Endothelial cell of umbilical vein (primary cell): ENCODE measurements at regions not wholly inside any gene's neighbourhood (a gene's known extent, or its start where the extent isn't known, plus 50 kb on each side); places are given as distances from the start of the nearest gene placed in this dataset.

ENCODE experiments used
- BruUV-seq: library from RNA; stranded (reverse); fragments of 400-500 nt; replicated peaks from 2 replicates; lab custom pipeline; 2021; lab: Mats Ljungman, UMichigan
- CTCF ChIA-PET: fragments of 300-600, 350-600 bp; sonication (Branson Sonifier 250); formaldehyde crosslinking; loops from one replicate; lab custom pipeline; 2021; ENCODE audit warnings: antibody characterized with exemption, inconsistent platforms; lab: Charles Lee
- POLR2A ChIA-PET: fragments of 300-600, 350-600 bp; sonication (Branson Sonifier 250); formaldehyde crosslinking; loops from one replicate; lab custom pipeline; 2021; ENCODE audit warnings: antibody characterized with exemption, inconsistent platforms; lab: Charles Lee
- DNase-seq: peaks from one replicate; pipeline ENCODE4 v3.0.0-alpha.2; 2011; ENCODE audit warnings: low read depth, low spot score
- FAIRE-seq: peaks from 2 replicates; lab custom pipeline; 2011; peaks lifted over from hg19 to GRCh38; lab: Jason Lieb, UNC
- H2AFZ ChIP-seq: 2 replicates; pipeline ENCODE4 v1.6.0; 2012; ENCODE audit warnings: low read depth, low read length, control low read depth, inconsistent platforms
- H3K27ac ChIP-seq: 2 replicates; pipeline ENCODE4 v1.5.1; 2011; ENCODE audit warnings: low read depth, mild to moderate bottlenecking, control low read depth, low read length, moderate library complexity; ENCODE audit not compliant: insufficient read depth
- H3K27me3 ChIP-seq, 2 experiments: 2 replicates each; pipeline versions ENCODE4 v1.6.0 to v1.6.1; 2011; ENCODE audit warnings: low read length in 2 of 2, mixed read lengths in 1 of 2; ENCODE audit not compliant: control insufficient read depth in 2 of 2, insufficient read depth in 2 of 2
- H3K36me3 ChIP-seq, 2 experiments: 2 replicates in 1 of 2; 3 replicates in 1 of 2; pipeline ENCODE4 v1.5.1; 2011; ENCODE audit warnings: low read length in 2 of 2, mild to moderate bottlenecking in 1 of 2, moderate library complexity in 1 of 2; ENCODE audit not compliant: control insufficient read depth in 2 of 2, insufficient read depth in 2 of 2; ENCODE audit errors: extremely low read depth in 1 of 2
- H3K4me1 ChIP-seq: 3 replicates; pipeline ENCODE4 v1.5.1; 2011; ENCODE audit warnings: mild to moderate bottlenecking, low read length; ENCODE audit not compliant: control insufficient read depth, insufficient read depth; ENCODE audit errors: extremely low read depth
- H3K4me2 ChIP-seq: 2 replicates; pipeline ENCODE4 v1.6.1; 2011; ENCODE audit warnings: low read length, control low read depth, mixed read lengths; ENCODE audit not compliant: insufficient read depth
- H3K4me3 ChIP-seq, 3 experiments: fragments of 200-600 bp in 1 of 3; sonication (generic), shearing (Covaris generic) in 1 of 3; replicated peaks in 1 of 3; 2 replicates each; pipeline ENCODE4 v1.5.1; 2011 to 2016; ENCODE audit warnings: control low read depth in 3 of 3, low read length in 3 of 3, mild to moderate bottlenecking in 2 of 3, inconsistent platforms in 1 of 3, low read depth in 1 of 3, moderate library complexity in 1 of 3; ENCODE audit not compliant: insufficient read depth in 1 of 3
- H3K79me2 ChIP-seq: 2 replicates; pipeline ENCODE4 v1.6.0; 2012; ENCODE audit warnings: low read length, inconsistent platforms; ENCODE audit not compliant: control insufficient read depth, insufficient read depth
- H3K9ac ChIP-seq: replicated peaks from 2 replicates; pipeline ENCODE3; 2011; ENCODE audit warnings: low read length, control low read depth; ENCODE audit not compliant: insufficient read depth; ENCODE audit errors: extremely low read depth
- H3K9me1 ChIP-seq: replicated peaks from 3 replicates; pipeline ENCODE4 v1.6.0; 2011; ENCODE audit warnings: mild to moderate bottlenecking, low read length; ENCODE audit not compliant: control insufficient read depth, insufficient read depth; ENCODE audit errors: extremely low read depth
- H3K9me3 ChIP-seq: replicated peaks from 2 replicates; pipeline ENCODE4 v1.5.1; 2012; ENCODE audit warnings: low read length, inconsistent platforms; ENCODE audit not compliant: control insufficient read depth, insufficient read depth
- H4K20me1 ChIP-seq: replicated peaks from 2 replicates; pipeline ENCODE3; 2011; ENCODE audit warnings: mild to moderate bottlenecking, low read length; ENCODE audit not compliant: control insufficient read depth, insufficient read depth; ENCODE audit errors: extremely low read depth
- CTCF ChIP-seq, 2 donors: IDR thresholded peaks; 1 replicate in 1 of 2; 2 replicates in 1 of 2; pipeline ENCODE4 v1.5.1; 2011; ENCODE audit warnings: low read length in 2 of 2, mild to moderate bottlenecking in 2 of 2, moderate library complexity in 2 of 2, control low read depth in 1 of 2, inconsistent platforms in 1 of 2, low read depth in 1 of 2; ENCODE audit not compliant: insufficient read depth in 1 of 2; ENCODE audit errors: extremely low read depth in 1 of 2
- EZH2 ChIP-seq: IDR thresholded peaks from 2 replicates; pipeline ENCODE4 v1.6.1; 2012; ENCODE audit warnings: borderline replicate concordance, low read depth, mild to moderate bottlenecking, moderate library complexity, low read length, inconsistent platforms; ENCODE audit not compliant: severe bottlenecking
- FOS ChIP-seq: IDR thresholded peaks from 2 replicates; pipeline ENCODE4 v1.6.1; 2011; ENCODE audit warnings: mild to moderate bottlenecking, low read length, moderate library complexity, borderline replicate concordance; ENCODE audit not compliant: insufficient read depth
- GATA2 ChIP-seq: IDR thresholded peaks from 2 replicates; pipeline ENCODE4 v1.7.0; 2011; ENCODE audit warnings: low read depth, mild to moderate bottlenecking, moderate library complexity, mixed read lengths, low read length; ENCODE audit not compliant: insufficient read length, insufficient read depth
- JUN ChIP-seq: IDR thresholded peaks from 2 replicates; pipeline ENCODE4 v1.6.1; 2011; ENCODE audit warnings: borderline replicate concordance, low read depth; ENCODE audit not compliant: insufficient read length, insufficient read depth
- MYC ChIP-seq: IDR thresholded peaks from one replicate; pipeline ENCODE4 v1.6.1; 2011; ENCODE audit warnings: mild to moderate bottlenecking, low read depth, low read length
- POLR2A ChIP-seq: IDR thresholded peaks from 2 replicates; pipeline ENCODE4 v1.6.1; 2012; ENCODE audit warnings: low read depth, mild to moderate bottlenecking, control low read depth, low read length
- POLR2AphosphoS5 ChIP-seq: IDR thresholded peaks from 2 replicates; pipeline ENCODE4 v1.6.1; 2012; ENCODE audit warnings: low read depth, mild to moderate bottlenecking, control low read depth, low read length, moderate library complexity; ENCODE audit not compliant: insufficient read depth
- dilution Hi-C: fragments of 300-500 bp; cut with MboI; formaldehyde crosslinking; loops from one replicate; pipeline ENCODE4 v1.15.0; 2019; ENCODE audit warnings: low sequenced_read_pairs; ENCODE audit not compliant: extremely low pct_ligation_motif_present
- intact Hi-C: fragments of 100-400 bp; cut with micrococcal nuclease; formaldehyde crosslinking; loops from one replicate; pipeline ENCODE4 v1.10.0; 2022
- TF ChIP-seq, protein P1 (sequence below): IDR thresholded peaks from 2 replicates; pipeline ENCODE4 v1.6.1; 2011; ENCODE audit not compliant: insufficient read depth, insufficient read length

DNA sequence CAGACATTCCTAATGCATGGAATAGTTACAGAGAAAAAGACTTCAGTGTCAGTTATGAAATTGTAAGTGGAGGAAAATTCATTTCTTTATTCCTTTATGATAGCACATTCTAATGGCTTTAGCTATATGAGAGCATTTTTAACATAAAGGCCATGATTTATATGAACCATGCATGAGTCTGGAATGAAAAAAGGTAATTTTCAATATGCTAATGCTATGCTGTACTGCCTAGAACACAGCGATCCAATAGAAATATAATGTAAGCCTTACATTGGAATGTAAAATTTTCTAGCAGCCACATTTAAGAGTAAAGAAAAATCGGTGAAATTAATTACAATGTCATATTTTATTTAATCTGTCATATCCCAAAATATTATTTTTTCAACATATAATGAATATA is 932.0 kb downstream of the C4orf33 start:
- Histone ChIP-seq H2AFZ (no peak overlapping the region), H3K9me1 (no peaks in the 10 kb centered on the region), H3K9ac (no peak overlapping the region), H3K27me3 (no peaks in the 10 kb centered on the region), H3K4me2 (no peak overlapping the region), H3K4me1 (no peaks in the 10 kb centered on the region), H4K20me1 (no peaks in the 10 kb centered on the region), H3K27ac (no peak overlapping the region), H3K36me3 (no peaks in the 10 kb centered on the region), H3K4me3 (no peak overlapping the region), H3K9me3 (no peaks in the 10 kb centered on the region), H3K79me2 (no peaks in the 10 kb centered on the region)
- ChIA-PET CTCF (interaction anchor here (1.2 kb wide), 1 partner anchor 13 kb away, joined by 3 read pairs; no protein-coding TSS in a partner anchor), POLR2A (no interaction called here)
- BruUV-seq, result no TSS peak
- TF ChIP-seq EZH2, result no peak
- no peak for TF ChIP-seq CTCF (IDR thresholded peaks at IDR 0.05; ENCODE audit: extremely low read depth in 1 of 2, insufficient read depth in 1 of 2, low read depth in 1 of 2, low read length in 2 of 2)
- TF ChIP-seq POLR2AphosphoS5, result no peak
- TF ChIP-seq MYC, result no peak
- no peak for TF ChIP-seq JUN
- no peak for TF ChIP-seq FOS
- intact Hi-C loops, result no loop called here
- DNase-seq (no peak), FAIRE-seq (no peak)
- dilution Hi-C loops, result no loop called here

DNA sequence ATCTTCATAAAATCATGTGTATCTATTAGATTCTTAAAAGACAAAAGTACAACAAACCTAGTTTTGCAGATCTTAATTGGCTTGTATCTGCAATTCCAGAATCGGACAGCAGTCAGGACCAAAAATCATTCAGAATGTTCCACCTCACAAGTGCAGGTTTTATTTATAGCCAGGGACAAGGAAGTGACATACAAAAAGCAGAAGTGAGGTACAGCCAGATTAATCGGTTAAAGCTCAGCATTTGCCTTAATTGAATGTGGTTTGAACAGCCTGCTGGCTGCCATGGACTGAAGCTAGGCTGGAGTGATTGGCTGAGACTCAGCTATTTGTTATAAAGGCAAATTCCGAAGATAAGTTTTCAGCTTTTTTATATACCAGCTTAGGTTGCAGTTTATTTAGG is 932.6 kb downstream of the C4orf33 start:
- Histone ChIP-seq H3K79me2 (no peaks in the 10 kb centered on the region), H3K4me2 (no peak overlapping the region), H3K27me3 (no peaks in the 10 kb centered on the region), H2AFZ (no peak overlapping the region), H3K4me3 (no peak overlapping the region), H3K9ac (no peak overlapping the region), H3K9me3 (no peaks in the 10 kb centered on the region), H3K9me1 (no peaks in the 10 kb centered on the region), H3K4me1 (no peaks in the 10 kb centered on the region), H4K20me1 (no peaks in the 10 kb centered on the region), H3K27ac (no peak overlapping the region), H3K36me3 (no peaks in the 10 kb centered on the region)
- ChIA-PET POLR2A (no interaction called here), CTCF (no interaction called here)
- dilution Hi-C loops (no loop called here), intact Hi-C loops (no loop called here)
- BruUV-seq, result no TSS peak
- DNase-seq (no peak), FAIRE-seq (no peak)
- TF ChIP-seq POLR2AphosphoS5 (no peak), EZH2 (no peak), FOS (no peak), MYC (no peak), GATA2 (no peak), POLR2A (no peak), CTCF (IDR thresholded peaks at IDR 0.05; ENCODE audit: extremely low read depth in 1 of 2, insufficient read depth in 1 of 2, low read depth in 1 of 2, low read length in 2 of 2) (no peak), JUN (no peak)
- TF ChIP-seq, protein P1, sequence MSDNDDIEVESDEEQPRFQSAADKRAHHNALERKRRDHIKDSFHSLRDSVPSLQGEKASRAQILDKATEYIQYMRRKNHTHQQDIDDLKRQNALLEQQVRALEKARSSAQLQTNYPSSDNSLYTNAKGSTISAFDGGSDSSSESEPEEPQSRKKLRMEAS, result no peak
